SKM-1 (cell line): ENCODE measurements at regions not wholly inside any gene's neighbourhood (a gene's known extent, or its start where the extent isn't known, plus 50 kb on each side); places are given as distances from the start of the nearest gene placed in this dataset.

Experiments
- DNase-seq: peaks from one replicate; lab custom pipeline; 2025; ENCODE audit not compliant: unreplicated experiment; lab: John Stamatoyannopoulos, UW

DNA sequence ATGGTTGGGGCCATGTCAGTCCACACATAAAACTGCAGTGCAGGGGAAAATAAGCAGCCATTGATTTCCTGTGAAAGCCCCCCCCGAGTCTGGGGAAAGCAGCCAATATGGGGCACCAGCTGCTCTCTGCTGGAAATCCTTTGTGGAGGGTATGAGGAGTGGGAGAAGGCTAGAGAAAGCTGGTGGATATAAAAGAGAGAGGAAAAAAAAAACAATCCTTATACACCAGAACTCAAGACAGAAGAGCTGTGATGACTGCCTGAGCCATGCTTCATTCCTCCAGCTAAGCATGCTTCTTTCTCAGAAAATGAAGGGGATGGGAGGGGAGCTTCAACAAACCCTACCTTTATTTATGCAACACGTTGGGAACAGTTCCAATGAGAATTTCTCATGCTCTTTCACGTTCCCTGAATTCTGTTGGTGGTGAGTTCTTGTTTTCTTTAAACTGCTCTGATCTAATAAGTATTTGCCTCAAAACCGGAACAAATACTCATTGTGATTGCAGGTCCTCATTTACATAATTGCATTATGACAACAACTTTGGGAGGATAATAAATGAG lies 688.0 kb upstream of the SEMA6A start:
- no peak for DNase-seq

GRCh38 chr5:117261948-117262571 lies 687.4 kb upstream of the SEMA6A start:
- no peak for DNase-seq

GRCh38 chr5:117255211-117256027 lies 680.8 kb upstream of the SEMA6A start:
- DNase-seq, result no peak

DNA sequence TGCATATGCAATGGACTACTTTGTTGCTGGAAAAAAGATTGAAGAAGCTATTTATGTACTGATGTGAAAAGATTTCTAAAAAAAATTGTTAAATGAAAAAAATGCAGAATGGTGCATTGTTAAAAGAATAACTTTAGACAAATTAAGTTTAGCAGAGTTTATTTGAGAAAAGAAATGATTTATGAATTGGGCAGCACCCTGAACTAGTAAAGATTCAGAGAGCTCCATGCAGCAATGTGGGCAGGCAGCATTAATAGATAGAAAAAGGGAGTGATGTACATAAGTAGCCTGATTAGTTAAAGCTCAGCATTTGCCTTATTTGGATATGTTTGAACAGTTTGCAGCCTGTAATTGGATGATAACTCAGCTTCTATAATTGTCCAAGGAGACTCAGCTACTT lies 677.9 kb upstream of the SEMA6A start:
- DNase-seq, result no peak

- DNase-seq, result no peak
These were observed 674.6 kb upstream of the SEMA6A start for GRCh38 chr5:117249086-117249815.

DNA sequence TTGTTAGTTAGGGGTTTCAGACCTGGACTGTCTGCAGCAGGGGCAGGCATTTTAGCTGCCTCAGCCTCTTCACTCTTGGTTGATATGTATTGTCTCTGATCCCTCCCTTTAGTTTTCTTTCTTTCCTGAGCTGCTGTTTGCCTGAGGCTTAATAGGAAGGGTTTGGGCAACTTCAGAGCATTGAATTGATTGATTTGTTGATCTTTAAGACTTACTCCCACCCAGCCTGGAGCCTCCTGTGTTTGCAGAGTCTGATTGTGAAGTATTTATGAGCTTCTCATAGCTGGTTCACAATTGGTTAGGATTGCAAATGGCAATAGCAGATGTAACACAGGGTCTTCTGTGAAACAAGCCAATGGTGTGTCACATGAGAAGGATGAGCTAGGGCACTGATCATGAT lies 671.8 kb upstream of the SEMA6A start:
- DNase-seq, result no peak

- no peak for DNase-seq
These were observed 670.5 kb upstream of the SEMA6A start for GRCh38 chr5:117245130-117245529.

DNA sequence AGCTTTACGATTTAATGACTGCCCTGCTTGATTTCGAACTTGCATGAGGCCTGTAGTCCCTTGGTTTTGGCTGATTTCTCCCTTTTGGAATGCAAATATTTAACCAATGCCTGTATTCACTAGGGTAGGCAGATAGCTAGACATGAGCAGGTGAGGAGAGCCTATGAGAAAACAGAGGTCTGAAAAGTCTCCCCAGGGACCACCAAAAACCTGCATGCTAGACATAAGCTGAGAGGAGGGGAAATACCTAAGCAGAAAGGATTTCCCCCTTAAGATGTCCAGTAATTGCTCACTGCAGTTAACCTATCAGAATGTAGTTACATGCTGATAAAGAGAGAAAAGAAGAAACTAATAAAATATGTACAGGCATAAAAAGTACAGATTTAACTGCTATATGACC lies 667.4 kb upstream of the SEMA6A start:
- no peak for DNase-seq

GRCh38 chr5:117236941-117237340 lies 662.3 kb upstream of the SEMA6A start:
- DNase-seq, result no peak

DNA sequence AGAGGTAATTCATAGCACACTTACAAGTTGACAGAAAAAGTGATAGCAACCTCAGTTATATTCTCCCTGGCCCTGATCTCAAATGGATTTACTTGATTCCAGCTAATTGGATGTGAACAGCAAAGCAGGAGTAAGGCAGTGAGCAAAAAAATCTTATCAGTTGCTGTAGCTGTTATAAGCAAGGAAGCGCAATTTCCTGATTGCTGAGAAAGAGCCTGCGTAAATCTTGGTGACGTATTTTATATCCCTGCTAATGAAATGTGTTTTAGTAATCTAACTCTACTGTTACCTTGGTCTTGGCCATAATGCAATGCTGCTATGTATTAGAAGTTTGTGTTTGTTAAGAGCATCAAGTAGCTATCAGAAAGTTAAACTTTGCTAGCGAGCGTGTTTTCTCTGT lies 661.2 kb upstream of the SEMA6A start:
- no peak for DNase-seq

- DNase-seq, result no peak
These were observed 655.8 kb upstream of the SEMA6A start for GRCh38 chr5:117230375-117230774.

- no peak for DNase-seq
These were observed 646.1 kb upstream of the SEMA6A start for GRCh38 chr5:117220730-117221129.

DNA sequence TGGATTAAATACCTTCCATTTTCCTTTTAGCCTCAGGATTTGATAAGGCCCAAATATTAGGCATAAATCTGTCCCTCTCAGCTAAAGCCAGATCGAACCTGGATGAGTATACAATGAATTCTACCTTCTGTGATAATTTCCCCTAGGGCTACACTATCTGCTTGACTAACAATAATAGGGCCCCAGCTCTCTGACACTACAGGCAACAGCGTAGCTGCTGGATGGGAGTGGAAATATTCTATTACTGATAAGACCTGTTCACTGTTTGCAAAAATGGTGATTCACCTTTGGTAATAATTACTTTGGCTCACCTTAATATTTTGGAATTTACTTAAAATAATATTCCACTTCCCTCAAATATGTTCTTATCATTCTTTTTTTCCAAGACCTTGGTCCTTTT lies 644.2 kb upstream of the SEMA6A start:
- no peak for DNase-seq

DNA sequence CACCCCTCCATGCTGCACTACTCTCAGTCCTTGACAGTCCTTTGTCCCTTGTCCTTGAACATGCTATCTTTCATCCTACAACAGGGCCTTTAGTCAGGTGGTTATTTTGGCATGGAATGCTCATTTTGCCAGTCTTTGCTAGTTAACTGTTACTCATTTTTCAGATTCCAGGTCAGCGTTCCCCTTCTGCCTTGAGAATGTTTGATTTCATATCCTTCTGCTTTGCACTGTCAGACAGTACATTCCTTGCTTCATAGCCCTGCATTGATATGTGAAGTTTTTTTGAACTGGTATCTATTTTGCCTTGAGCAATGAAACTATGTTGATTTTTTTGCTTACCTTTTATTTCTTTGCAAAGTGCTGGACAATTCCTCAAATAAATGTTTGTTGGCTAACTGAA lies 638.2 kb upstream of the SEMA6A start:
- no peak for DNase-seq

- no peak for DNase-seq
These were observed 636.2 kb upstream of the SEMA6A start for GRCh38 chr5:117210796-117211195.

GRCh38 chr5:117209479-117209878 lies 634.9 kb upstream of the SEMA6A start:
- no peak for DNase-seq

DNA sequence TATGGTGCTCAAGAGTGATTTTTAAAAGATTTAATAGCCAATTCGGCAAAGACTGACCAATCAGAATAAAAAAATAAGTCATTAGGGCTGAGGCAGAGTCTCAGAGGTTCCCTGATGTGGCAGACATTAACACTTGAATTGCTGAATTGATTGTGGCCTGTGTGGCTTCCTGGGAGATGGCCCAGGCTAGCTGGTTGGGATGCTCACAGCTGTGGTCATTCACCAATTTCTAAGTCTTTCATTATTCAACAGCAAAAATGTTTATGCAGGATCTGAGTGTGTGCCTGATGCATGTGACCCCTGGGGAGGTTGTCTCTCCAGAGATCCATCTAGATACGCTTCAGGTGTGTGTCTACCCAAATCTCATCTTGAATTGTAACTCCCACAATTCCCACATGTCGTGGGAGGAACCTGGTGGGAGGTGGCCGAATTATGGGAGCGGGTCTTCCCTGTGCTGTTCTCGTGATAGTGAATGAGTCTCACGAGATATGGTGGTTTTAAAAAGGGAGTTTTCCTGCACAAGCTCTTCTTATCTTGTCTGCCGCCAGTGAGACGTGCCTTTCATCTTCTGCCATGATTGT lies 632.6 kb upstream of the SEMA6A start:
- no peak for DNase-seq

GRCh38 chr5:117205894-117206293 lies 631.3 kb upstream of the SEMA6A start:
- DNase-seq, result no peak

GRCh38 chr5:117204926-117205869 lies 630.6 kb upstream of the SEMA6A start:
- DNase-seq, result no peak

DNA sequence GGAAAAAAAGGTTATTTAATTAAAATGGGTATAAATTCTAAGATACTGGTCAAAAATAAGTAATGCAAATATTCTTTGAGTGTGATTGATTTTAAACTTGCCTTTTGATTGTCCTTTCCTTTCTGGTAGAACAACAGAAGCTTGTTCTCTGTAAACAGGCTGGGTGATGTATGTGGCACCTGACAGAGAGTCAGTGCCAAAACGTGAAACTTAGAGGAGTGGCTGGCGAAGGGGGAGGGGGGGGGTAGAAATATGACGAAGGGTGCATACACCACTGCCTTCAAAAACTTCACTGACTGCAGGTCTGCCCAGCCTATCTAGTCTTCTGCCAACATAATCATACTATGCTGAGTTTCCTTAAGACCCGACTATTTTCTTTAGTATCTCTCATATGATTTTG lies 629.8 kb upstream of the SEMA6A start:
- no peak for DNase-seq
